Aorta (tissue), 5 donors: ENCODE measurements at regions not wholly inside any gene's neighbourhood (a gene's known extent, or its start where the extent isn't known, plus 50 kb on each side); places are given as distances from the start of the nearest gene placed in this dataset.

Experiments
- ATAC-seq: fragments of 200-7000 bp; cut with Tn5 transposase; one replicate; pipeline ENCODE4 v1.9.1; 2022; ENCODE audit warnings: moderate library complexity; ENCODE audit not compliant: low FRiP score
- DNase-seq, 2 donors: peaks; one replicate each; pipeline ENCODE4 v3.0.0-alpha.2; 2020
- H3K27ac ChIP-seq, 2 donors: one replicate each; pipeline ENCODE4 v1.5.1; 2013; ENCODE audit warnings: low read length in 2 of 2, mild to moderate bottlenecking in 2 of 2, moderate library complexity in 2 of 2, control low read depth in 1 of 2, inconsistent platforms in 1 of 2, low read depth in 1 of 2
- H3K27me3 ChIP-seq, 2 donors: one replicate each; pipeline ENCODE4 v1.6.1; 2013; ENCODE audit warnings: control low read depth in 1 of 2, low read length in 1 of 2, mild to moderate bottlenecking in 1 of 2, moderate library complexity in 1 of 2; ENCODE audit not compliant: insufficient read depth in 2 of 2, control insufficient read depth in 1 of 2
- H3K36me3 ChIP-seq, 2 donors: one replicate each; pipeline ENCODE4 v1.6.1; 2013; ENCODE audit warnings: control low read depth in 1 of 2, low read length in 1 of 2, mild to moderate bottlenecking in 1 of 2; ENCODE audit not compliant: insufficient read depth in 2 of 2, control insufficient read depth in 1 of 2
- H3K4me1 ChIP-seq, 2 donors: one replicate each; pipeline ENCODE4 v1.6.1; 2013; ENCODE audit warnings: low read length in 2 of 2, control low read depth in 1 of 2, mild to moderate bottlenecking in 1 of 2, moderate library complexity in 1 of 2; ENCODE audit not compliant: insufficient read depth in 2 of 2, control insufficient read depth in 1 of 2
- H3K4me3 ChIP-seq, 2 donors: one replicate each; pipeline ENCODE4 v1.5.1; 2013; ENCODE audit warnings: low read length in 2 of 2, control low read depth in 1 of 2, mild to moderate bottlenecking in 1 of 2
- H3K9me3 ChIP-seq: one replicate; pipeline ENCODE4 v1.6.1; 2013; ENCODE audit warnings: mild to moderate bottlenecking, low read length; ENCODE audit not compliant: control insufficient read depth
- WGBS, 2 donors: extraction: QIAGEN DNeasy Blood & Tissue Kit; methylation state at CpG; one replicate each; pipeline ENCODE4 v1.1.7; 2013; 5-methylcytosine and 5-hydroxymethylcytosine counted together
- intact Hi-C, 2 donors: fragments of 100-400 bp; cut with DNase I; formaldehyde crosslinking; loops; one replicate each; pipeline versions ENCODE4 v1.14.2 to v1.15.0; 2022
- donor health status: healthy with polysubstance abuse.
- donor health status: Bipolar disorder and iron deficiency.
- donor health status: DM: no; HTN: no; CAD: no.
- donor health status: DM: no; HTN: no; CAD: no.
- donor health status: DM: yes; HTN: yes; CAD: no.

DNA sequence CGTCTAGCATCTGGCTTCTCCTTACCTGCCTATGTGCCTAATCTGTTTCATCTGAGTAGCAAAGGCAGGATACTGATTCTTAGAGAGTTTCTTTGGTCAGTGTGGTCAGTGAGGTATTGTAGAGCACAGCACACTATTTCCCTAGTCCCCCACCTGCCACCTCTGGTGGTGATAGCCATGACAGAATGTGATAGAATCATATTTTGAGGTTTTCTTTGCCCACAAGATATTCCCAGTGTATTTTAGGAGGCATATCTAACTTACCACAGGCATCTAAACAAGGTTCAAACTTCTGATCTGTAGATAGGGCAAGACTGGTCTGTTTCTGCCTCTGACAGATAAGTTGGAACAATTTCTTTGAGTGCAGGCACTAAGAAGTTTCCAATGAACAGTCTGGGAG is 188.0 kb downstream of the SOX2 start:
- H3K27ac ChIP-seq = no peak overlapping the region
- intact Hi-C loops = no loop called here
- no peaks in the 10 kb centered on the region for H3K4me1 ChIP-seq
- ATAC-seq (no peak), DNase-seq (no peak)
- H3K27me3 ChIP-seq = peaks cover 0 to 3% of the 10 kb centered on the region in 2 donors
- H3K9me3 ChIP-seq = no peaks in the 10 kb centered on the region
- 59 to 75% methylated on average over 1 of the region's 1 CpG for WGBS, 2 donors
- H3K36me3 ChIP-seq = no peaks in the 10 kb centered on the region
- no peak overlapping the region for H3K4me3 ChIP-seq

DNA sequence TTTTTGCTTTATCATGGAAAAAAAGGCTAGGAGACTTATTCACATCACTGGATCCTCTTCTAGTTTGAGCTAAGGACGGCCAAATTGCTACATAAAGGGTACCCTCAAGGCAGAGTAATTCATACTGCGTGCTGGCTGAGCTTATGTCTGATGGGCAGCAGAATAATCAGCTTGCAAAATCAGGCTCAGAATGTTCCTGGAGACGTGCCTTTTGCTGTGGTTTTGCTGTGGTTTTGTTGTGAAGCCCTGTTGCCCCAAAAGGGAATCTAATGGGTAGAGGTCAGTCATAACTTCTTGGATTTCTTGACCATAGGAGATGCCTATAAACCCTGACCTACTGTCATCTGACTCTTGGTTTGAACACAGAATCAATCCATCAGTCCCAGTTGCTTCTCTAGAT is 189.9 kb downstream of the SOX2 start:
- DNase-seq (no peak), ATAC-seq (no peak)
- intact Hi-C loops = no loop called here
- Histone ChIP-seq H3K36me3 (no peaks in the 10 kb centered on the region), H3K4me3 (no peak overlapping the region), H3K27ac (no peak overlapping the region), H3K9me3 (no peaks in the 10 kb centered on the region), H3K27me3 (peaks cover 0 to 3% of the 10 kb centered on the region in 2 donors), H3K4me1 (no peaks in the 10 kb centered on the region)
- WGBS, 2 donors = 59 to 65% methylated on average over 3 of the region's 3 CpGs

DNA sequence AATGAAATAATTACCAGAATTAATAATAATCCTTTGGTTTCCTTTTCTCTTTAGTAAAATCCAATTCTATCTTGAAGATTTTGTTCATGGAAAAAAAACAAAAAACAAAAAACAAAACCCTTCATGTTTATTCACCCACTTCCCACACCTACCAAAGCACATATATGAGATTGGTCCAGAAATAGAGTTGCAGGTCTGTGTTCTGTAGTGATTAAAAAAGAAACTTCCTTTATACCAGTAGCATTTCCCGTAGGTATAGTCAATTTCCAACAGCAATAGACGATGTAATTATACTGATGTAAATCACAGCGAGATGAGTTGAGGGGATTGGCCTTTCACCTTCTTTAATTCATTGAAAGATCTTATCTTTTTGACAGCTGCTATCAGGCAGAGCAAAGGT is 194.6 kb downstream of the SOX2 start:
- intact Hi-C loops = no loop called here
- Histone ChIP-seq H3K36me3 (no peaks in the 10 kb centered on the region), H3K27ac (no peak overlapping the region), H3K27me3 (no peaks in the 10 kb centered on the region), H3K4me1 (no peaks in the 10 kb centered on the region), H3K9me3 (no peaks in the 10 kb centered on the region), H3K4me3 (no peak overlapping the region)
- WGBS, 2 donors = 56 to 69% methylated on average over 3 of the region's 3 CpGs
- DNase-seq = no peak
- ATAC-seq = no peak

DNA sequence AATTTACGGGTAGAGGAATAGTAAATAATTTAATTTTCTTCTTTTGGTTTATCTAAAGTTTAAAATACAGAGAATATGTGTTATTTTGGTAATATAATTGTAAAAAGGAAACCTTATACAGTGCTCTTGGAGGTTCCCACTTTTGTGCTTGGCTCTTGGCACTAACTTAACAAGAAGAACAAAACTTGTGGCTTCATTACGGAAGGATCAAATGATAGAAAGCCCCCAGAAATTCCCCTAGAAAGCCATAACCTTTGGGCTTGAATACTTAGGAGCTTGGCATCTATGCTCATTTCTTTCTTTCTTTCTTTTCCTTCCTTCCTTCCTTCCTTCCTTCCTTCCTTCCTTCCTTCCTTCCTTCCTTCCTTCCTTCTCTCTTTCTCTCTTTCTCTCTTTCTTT is 197.5 kb downstream of the SOX2 start:
- Histone ChIP-seq H3K36me3 (no peaks in the 10 kb centered on the region), H3K4me1 (no peaks in the 10 kb centered on the region), H3K9me3 (no peaks in the 10 kb centered on the region), H3K27ac (no peak overlapping the region), H3K27me3 (no peaks in the 10 kb centered on the region), H3K4me3 (no peak overlapping the region)
- ATAC-seq = no peak
- intact Hi-C loops = no loop called here
- 91 to 93% methylated on average over 2 of the region's 2 CpGs for WGBS, 2 donors
- no peak for DNase-seq

DNA sequence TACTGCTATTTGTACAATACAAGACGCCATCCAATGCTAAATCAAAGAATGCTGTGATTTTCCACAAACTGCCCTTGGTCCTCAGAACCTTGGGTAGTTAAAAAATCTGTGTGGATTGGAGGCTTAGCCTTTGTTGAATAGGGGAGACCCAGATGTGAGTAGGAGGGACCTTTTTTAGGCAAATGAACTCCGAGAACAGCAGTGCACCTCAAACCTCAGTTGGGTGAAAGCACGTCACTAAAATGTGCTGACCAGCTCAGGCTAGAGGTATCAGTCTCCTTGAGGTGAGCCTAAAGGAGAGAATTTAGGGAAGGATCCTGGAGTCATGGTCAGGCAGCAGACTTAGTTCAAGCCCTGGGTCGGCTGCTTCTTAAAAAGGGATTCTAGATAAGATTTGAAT is 200.7 kb downstream of the SOX2 start:
- Histone ChIP-seq H3K4me1 (no peaks in the 10 kb centered on the region), H3K27ac (no peak overlapping the region), H3K4me3 (no peak overlapping the region), H3K36me3 (no peaks in the 10 kb centered on the region), H3K9me3 (no peaks in the 10 kb centered on the region), H3K27me3 (no peaks in the 10 kb centered on the region)
- intact Hi-C loops = no loop called here
- no peak for DNase-seq
- no peak for ATAC-seq
- WGBS, 2 donors = 71 to 73% methylated on average over 4 of the region's 4 CpGs

DNA sequence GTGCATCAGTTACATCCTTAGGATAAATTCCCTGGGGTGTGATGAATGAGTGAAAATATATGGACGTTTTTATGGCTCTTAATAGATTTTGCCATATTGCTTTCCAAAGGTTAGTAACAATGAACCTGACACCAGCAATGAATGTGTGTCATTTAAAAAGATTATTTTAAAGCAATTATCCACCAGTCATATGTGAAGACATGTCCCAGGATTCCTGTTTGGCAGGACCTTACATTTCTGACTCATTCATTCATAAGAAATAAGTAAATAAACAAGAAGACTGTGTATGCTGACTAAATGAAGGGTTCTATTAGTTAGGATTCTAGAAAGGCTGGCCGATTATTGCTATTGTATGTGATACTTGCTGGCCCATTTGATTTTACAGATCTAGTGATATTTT is 201.5 kb downstream of the SOX2 start:
- intact Hi-C loops = no loop called here
- Histone ChIP-seq H3K9me3 (no peaks in the 10 kb centered on the region), H3K27ac (no peak overlapping the region), H3K36me3 (no peaks in the 10 kb centered on the region), H3K27me3 (no peaks in the 10 kb centered on the region), H3K4me1 (no peaks in the 10 kb centered on the region), H3K4me3 (no peak overlapping the region)
- WGBS, 2 donors = 50 to 57% methylated on average over 2 of the region's 2 CpGs
- no peak for ATAC-seq
- no peak for DNase-seq

DNA sequence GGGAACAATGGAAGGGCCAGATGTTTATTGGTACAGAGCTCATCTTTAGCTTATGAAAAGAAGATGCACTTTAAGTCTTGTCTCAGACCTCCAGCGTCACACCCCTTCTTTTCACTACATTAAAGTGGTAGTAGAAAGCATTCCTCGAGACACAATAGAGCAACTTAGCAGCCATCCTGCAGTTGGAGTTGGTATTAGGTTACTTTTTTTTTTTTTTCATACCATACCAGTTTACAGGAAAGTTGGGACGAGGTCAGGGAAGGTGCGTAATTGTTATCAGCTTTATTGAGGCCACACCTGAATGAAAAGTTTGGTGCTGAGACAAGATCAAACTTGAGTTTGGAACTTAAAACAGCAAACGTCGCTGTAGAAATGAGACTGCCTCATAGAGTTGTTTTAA is 203.8 kb downstream of the SOX2 start:
- ATAC-seq (no peak), DNase-seq (no peak)
- 33 to 34% methylated on average over 6 of the region's 6 CpGs for WGBS, 2 donors
- Histone ChIP-seq H3K4me3 (no peak overlapping the region), H3K4me1 (no peaks in the 10 kb centered on the region), H3K36me3 (no peaks in the 10 kb centered on the region), H3K9me3 (no peaks in the 10 kb centered on the region), H3K27me3 (no peaks in the 10 kb centered on the region), H3K27ac (no peak overlapping the region)
- intact Hi-C loops = no loop called here

DNA sequence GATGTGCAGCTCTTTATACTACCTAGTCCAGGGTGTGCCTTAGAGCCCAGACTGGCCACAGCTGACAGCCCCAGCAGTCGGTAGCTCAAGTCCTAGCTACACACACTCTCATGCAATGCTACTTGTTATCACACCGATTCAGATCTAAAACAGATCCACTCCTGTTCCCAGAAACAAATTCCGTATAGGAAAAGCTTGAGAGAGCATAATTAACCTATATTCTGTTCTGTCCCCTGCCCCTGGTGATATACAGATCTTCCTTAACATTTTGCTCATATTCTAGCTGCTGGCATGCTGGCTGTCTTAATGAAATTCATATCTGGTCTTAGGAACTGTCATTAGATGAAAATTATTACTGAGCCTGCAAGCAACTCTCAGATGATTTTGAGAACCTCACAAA is 204.3 kb downstream of the SOX2 start:
- DNase-seq = no peak
- Histone ChIP-seq H3K4me3 (no peak overlapping the region), H3K36me3 (no peaks in the 10 kb centered on the region), H3K4me1 (no peaks in the 10 kb centered on the region), H3K27ac (no peak overlapping the region), H3K9me3 (no peaks in the 10 kb centered on the region), H3K27me3 (no peaks in the 10 kb centered on the region)
- intact Hi-C loops = no loop called here
- ATAC-seq = no peak
- WGBS, 2 donors = 54 to 55% methylated on average over 3 of the region's 3 CpGs

DNA sequence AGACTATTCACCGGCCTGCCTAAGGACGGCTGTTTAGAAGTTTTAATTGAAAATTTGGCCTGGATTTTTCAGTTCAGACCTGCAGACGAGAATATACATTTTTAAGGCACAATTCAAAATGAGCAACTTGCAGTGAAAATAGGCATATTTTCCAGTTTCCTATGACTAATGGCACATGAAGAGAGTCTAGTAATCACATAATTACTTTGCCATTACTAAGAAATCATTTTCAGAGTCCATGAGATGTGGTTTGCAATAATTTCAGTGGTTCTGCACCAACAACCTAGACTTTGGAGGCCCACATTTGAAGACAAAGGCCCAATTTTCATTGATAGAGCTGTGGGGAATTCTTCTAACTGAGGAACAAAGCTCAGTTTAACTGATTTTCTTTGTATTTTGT is 205.3 kb downstream of the SOX2 start:
- WGBS, 2 donors = 71 to 77% methylated on average over 3 of the region's 3 CpGs

More for the DNA sequence above, 205.3 kb downstream of the SOX2 start:
- no peak for ATAC-seq
- Histone ChIP-seq H3K4me3 (no peak overlapping the region), H3K27me3 (peaks cover 0 to 2% of the 10 kb centered on the region in 2 donors), H3K4me1 (no peaks in the 10 kb centered on the region), H3K27ac (no peak overlapping the region), H3K36me3 (no peaks in the 10 kb centered on the region), H3K9me3 (no peaks in the 10 kb centered on the region)
- intact Hi-C loops = no loop called here
- DNase-seq = no peak
